ENCODE measurements at regions not wholly inside any gene's neighbourhood (a gene's known extent, or its start where the extent isn't known, plus 50 kb on each side); places are given as distances from the start of the nearest gene placed in this dataset.
"Not testable (repeated sequence)": the region's sequence is repeated elsewhere in the genome, so short reads cannot be mapped to it uniquely, and the experiment has no call there.

DNA sequence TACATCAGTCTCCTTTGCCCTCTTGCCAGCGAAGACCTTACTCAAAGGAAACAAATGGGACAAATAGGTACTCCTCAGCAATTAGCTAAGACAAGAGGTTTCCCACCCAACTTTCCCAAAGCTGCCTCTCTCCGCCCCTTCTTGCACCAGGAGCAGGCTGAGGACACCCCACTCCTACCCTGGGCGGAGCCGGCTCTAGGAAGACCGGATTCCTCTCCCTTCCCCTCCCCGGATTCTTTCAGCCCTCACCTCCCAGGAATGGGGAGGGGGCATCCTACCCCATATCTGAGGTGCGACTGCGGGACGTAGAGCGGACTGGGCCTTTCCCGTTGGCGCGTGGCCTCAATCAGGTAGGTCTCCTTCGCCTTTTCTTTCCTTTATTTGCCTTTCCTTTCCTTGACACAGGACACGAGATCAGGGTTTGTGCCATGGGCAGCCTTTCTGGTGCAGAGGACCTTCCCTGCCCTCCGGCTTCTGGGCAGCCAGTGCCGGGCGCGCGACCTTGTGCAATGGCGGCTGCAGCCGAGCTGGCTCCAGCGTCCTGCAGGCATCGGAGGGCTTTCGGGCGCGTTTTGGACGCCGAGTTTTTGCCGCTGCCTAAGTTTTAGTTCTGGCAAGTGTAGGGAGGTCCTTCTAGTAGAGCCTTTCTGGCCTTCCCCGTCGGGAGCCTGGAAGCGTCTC is 279.9 kb downstream of the PLS3 start:
- not testable (repeated sequence) for DNase-seq

DNA sequence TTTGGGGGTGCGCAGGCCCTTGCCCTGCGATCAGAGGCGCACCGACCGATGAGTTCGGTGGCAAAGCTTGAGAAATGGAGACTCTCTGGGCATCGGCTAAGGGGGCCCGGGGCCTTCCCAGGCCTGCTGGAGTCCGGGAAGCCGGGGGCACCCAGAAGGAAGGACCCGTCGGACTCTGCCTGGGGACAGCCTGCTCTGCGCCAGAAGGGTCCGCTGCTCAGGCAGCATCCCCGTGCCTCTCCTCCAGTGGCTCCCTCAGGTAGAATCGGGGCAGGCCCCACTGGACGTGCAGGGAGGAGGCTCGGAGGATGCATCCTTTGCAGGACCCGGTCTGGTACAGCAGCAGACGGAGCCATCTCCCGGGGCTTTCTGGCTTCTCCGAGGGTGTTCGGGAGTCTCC is 290.0 kb downstream of the PLS3 start:
- DNase-seq: not testable (repeated sequence)

DNA sequence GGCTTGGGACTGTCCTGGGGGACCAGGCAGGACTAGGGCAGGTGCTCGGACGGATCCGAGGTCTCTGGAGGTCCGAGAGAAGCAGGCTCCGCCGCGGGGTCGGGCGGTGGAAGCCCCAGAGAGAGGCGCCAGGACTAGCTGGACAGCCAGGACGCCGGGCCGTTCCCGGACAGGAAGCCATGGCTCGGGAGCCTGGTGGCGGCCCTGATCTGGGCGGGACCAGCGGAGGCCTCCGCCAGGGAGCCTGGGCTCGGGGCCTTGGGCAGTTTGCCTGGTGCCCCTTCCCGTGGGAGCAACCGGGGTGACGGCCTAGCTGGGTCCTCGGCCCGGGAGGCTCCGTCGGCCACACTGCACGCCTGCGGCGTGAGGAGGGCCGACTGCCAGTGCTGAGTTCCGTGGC is 292.3 kb downstream of the PLS3 start:
- not testable (repeated sequence) for DNase-seq

DNA sequence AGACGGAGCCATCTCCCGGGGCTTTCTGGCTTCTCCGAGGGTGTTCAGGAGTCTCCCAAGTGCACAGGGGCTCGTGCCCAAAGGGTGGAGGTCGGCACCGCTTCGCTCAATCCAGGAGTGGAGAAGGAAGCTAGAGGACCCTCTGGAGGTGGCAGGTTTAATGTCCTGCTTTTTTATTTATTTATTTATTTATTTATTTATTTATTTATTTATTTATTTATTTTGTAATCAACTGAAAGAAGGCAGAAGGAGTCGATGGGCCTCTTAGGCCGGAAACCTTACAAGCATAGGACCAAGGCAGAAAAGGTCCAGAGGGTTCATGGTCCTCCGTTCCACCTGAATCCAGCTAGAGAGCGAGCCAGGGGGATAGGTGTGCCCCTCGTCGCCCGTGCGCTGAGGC is 289.4 kb upstream of the AGTR2 start:
- not testable (repeated sequence) for DNase-seq

DNA sequence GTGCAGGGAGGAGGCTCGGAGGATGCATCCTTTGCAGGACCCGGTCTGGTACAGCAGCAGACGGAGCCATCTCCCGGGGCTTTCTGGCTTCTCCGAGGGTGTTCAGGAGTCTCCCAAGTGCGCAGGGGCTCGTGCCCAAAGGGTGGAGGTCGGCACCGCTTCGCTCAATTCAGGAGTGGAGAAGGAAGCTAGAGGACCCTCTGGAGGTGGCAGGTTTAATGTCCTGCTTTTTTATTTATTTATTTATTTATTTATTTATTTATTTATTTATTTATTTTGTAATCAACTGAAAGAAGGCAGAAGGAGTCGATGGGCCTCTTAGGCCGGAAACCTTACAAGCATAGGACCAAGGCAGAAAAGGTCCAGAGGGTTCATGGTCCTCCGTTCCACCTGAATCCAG is 286.4 kb upstream of the AGTR2 start:
- not testable (repeated sequence) for DNase-seq

DNA sequence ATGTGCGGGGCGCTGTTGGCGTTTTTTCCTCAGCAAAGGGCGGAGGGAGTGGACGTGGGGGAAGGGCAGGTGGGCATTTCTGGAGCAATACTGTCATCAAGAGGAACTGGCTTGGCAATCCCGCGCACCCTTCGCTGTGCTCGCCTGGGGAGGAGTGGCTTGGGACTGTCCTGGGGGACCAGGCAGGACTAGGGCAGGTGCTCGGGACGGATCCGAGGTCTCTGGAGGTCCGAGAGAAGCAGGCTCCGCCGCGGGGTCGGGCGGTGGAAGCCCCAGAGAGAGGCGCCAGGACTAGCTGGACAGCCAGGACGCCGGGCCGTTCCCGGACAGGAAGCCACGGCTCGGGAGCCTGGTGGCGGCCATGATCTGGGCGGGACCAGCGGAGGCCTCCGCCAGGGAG is 282.5 kb upstream of the AGTR2 start:
- not testable (repeated sequence) for DNase-seq

DNA sequence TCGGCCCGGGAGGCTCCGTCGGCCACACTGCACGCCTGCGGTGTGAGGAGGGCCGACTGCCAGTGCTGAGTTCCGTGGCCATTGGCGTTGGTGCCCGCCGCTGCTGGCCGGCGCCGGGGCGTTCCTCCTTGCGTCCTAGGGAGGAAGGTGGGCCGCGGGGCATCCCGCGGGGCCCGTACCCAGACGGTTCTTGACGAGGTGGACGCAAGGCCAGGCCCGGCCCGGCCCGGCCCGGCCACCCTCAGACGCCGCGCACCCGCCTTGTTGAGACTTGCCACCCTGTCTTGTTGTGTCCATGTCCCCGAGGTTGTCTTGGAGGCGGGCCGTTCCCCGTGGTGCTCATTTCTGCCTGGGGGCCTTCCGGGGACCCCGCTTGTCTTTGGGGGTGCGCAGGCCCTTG is 282.0 kb upstream of the AGTR2 start:
- not testable (repeated sequence) for DNase-seq

DNA sequence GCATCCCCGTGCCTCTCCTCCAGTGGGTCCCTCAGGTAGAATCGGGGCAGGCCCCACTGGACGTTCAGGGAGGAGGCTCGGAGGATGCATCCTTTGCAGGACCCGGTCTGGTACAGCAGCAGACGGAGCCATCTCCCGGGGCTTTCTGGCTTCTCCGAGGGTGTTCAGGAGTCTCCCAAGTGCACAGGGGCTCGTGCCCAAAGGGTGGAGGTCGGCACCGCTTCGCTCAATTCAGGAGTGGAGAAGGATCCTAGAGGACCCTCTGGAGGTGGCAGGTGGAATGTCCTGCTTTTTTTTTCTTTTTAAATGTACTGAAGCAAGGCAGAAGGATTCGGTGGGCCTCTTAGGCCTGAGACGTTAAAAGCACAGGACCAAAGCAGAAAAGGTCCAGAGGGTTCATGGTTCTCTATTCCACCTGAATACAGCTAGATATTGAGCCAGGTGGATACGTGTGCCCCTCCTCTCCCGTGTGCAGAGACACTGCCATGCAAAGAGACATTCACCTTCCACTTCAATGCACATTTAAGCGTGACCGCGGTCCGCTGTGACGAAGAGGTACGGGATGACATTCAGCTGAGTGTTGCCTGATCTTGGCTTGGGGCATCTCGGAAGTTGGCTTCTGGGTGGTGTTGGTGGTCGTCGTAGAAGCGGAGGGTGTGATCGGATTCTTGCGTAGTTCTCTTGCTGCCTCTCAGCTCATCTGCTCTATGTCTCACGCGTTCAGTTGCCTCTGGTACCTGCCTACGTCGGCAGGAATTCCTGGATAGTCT is 281.2 kb upstream of the AGTR2 start:
- DNase-seq: no peak

DNA sequence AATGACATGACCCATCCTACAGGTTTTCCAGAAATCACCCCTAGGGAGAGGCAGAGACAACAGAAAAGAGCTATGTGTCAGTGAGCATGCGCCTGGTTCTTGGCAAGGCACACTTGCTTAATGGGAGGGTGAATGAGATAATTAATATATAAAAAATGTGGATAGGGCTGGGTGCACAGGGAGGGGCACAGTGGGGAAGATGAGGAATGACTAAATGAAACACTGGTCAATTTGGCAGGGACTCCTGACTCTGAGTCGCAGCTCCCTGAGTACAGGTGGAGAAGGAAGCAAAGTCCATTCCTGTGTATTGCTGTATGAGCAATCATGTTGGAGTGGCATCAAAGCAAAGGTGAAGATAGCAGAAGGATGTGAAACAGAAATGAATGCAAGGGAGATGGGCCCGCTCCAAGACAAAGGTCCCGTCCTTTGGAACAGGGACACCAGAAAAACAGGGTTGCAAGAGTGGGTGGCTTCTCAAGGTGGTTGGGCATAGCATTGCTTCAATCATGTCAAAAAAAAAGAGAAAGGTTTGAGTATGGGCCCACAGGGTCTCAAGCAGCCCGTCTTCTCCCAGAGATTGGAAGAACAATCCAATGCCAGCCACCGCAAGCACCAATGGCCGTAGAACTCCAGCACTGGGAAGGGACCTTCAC is 278.4 kb upstream of the AGTR2 start:
- DNase-seq: no peak

DNA sequence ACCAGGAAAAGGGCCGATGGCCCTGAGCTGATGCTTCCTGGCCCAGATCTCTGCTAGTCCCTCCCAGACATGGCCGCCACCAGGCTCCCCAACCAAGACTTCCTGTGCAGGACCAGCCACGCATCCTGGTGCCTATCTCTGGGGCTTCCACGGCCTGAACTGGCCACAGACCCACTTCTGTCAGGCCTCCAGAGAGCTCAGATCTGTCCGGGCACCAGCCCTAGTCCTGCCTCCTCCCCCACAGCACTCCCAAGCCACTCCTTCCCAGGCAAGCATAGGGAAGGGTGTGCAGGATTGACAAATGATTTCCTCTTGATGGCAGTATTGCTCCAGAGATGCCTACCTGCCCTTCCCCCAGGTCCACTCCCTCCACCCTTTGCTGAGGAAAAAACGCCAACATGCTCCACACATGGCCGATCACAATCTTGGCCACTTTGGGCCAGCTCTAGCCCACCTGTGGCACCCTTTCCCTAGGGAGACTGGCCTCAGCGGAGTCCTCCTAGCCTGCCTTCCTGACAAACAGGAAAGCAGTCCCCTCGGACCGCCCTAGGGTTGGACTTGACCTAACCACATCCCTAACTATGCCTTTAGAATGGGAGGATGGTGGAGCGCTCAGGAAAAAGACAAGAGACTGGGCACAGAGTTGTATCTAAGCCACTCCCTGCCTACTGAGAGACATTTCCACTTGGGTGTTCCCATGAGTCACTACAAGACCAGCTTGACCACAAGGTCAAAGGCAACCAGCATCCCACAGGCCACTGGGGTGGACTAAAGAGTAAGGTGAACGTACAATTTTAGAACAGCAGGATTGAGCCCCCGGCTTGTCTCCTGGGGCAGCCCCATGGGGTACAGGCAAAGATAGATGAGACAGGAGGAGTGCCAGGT is 277.5 kb upstream of the AGTR2 start:
- DNase-seq: no peak

DNA sequence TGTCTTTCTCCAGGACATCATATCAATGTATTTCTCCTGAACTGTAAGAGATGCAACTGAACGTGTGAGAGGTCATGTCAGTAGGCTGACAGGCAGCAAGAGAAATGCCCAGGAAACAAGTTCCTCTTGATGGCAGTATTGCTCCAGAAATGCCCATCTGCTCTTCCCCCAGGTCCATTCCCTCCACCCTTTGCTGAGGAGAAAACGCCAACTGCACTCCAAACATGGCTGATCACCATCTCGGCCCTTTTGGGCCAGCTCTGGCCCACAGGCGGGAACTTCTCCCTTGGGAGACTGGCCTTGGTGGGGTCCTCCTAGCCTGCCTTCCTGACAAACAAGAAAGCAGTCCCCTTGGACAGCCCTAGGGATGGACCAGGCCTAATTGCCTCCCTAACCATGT is 276.5 kb upstream of the AGTR2 start:
- no peak for DNase-seq

DNA sequence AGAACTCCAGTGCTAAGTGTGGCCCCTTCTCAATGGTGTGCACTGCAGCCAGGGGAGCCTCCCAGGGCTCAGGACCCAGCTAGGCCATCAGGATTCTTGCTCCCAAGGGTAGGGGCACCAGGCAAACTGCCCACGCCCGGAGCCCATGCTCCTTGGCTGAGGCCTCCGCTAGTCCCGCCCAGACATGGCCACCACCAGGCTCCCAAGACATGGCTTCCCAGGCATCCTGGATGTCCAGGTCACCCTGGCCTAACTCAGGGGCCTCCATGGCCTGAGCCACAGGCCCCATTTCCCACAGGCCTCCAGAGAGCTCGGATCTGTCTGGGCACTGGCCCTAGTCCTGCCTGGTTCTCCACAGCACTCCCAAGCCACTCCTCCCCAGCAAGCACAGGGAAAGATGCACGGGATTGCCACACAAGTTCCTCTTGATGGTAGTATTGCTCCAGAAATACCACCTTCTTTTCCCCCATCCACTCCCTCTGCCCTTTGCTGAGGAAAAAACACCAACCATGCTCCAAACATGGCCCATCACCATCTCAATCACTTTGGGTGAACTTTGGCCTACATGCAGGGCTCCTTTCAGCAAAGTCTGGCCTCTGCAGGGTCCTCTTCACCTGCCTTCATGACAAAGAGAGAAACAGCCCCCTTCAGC is 274.7 kb upstream of the AGTR2 start:
- DNase-seq: no peak

DNA sequence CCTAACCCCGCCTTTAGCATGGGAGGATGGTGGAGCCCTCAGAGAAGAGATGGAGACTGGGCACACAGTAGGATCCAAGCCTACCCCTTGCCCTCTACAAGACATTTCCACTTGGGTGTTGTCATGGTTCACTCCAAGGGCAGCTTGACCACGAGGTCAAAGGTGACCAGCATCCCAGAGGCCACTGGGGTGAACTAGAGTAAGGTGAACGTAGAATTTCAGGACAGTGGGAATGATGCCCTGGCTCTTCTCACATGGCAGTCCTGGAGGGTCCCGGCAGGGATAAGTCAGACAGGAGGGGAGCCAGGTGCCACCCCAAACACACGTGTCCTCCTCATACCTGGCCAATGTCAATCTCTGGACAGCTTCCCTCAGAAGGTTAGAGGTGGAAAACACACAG is 274.2 kb upstream of the AGTR2 start:
- no peak for DNase-seq

DNA sequence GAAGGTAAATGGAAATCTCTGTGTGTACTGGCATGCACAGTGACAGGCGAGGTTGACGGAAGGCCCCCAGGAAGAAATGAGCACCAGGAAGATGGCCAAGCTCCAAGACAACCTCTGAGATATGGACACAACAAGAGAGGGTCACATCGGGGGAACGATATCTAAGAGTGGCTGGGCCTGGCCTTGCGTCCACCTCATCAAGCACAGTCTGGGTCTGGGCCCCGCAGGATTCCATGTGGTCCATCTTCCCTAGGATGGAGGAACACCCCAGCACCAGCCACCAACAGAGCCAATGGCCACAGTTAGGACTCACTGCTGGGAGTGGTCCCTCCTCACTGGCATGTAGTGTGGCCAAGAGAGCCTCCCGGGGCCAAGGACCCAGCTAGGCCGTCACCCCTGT is 272.6 kb upstream of the AGTR2 start:
- DNase-seq: no peak

DNA sequence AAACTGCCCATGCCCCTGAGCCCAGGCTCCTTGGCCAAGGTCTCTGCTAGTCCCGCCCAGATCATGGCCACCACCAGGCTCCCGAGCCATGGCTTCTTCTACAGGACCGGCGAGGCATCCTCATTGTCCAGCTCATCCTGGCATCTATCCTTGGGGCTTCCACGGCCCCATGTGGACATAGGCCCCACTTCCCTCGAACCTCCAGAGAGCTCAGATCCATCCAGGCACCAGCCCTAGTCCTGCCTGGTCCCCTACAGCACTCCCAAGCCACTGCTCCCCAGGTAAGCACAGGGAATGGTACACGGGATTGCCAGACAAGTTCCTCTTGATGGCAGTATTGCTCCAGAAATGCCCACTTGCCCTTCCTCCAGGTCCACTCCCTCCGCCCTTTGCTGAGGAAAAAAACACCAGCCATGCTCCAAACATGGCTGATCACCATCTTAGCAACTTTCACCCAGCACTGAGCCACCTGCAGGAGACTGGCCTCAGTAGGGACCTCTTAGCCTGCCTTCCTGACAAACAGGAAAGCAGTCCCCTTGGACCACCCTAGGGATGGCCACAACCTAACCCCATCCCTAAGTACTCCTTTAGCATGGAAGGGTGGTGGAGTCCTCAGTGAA is 272.1 kb upstream of the AGTR2 start:
- DNase-seq: no peak

DNA sequence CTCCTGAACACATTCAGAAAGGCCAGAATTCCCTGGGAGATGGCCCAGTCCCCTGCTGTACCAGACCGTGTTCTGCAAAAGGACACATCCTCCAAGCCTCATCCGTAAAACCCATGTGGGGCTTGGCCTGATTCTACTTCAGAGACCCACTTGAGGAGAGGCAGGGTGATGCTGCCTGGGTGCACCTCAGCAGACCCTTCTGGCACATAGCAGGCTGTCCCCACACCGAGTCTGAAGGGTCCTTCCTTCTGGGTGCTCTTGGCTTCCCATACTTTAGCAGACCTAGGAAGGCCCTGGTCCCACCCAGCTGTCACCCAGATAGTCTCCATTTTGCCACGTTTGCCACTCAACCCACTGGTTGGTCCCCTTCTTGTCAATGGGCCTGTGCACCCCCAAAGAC is 270.1 kb upstream of the AGTR2 start:
- DNase-seq: no peak

DNA sequence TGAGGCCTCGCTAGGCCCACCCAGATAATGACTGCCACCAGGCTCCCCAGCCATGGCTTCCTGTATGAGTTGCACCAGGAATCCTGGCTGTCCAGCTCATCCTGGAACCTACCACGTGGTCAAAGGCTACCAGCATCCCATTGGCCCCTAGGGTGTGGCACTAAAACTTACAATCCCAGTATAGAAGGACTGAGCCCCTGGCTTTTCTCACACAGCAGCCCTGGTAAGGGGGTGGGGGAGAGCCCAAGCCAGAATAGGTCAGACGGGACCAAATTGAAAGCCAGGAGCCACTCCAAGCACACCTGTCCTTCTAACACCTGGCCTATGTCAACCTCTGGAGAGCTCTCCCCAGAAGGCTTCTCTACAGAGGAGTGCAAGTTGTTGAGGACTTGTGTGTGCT is 269.3 kb upstream of the AGTR2 start:
- no peak for DNase-seq

DNA sequence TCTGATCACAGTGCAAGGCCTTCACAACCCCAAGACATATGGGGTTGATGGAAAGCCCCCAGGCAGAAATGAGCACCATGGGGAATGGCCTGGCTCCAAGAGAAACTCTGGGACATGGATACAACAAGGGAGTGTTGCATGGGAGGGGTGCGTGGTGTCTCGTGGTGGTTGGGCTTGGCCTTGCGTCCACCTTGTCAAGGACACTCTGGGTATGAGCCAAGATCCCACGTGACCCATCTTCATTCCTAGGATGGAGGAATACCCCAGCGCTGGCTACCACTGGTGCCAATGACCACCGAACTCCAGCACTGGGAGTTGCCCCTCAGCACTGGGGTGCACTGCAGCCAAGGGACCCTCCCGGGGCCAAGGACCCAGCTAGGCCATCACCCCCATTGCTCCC is 267.5 kb upstream of the AGTR2 start:
- no peak for DNase-seq

DNA sequence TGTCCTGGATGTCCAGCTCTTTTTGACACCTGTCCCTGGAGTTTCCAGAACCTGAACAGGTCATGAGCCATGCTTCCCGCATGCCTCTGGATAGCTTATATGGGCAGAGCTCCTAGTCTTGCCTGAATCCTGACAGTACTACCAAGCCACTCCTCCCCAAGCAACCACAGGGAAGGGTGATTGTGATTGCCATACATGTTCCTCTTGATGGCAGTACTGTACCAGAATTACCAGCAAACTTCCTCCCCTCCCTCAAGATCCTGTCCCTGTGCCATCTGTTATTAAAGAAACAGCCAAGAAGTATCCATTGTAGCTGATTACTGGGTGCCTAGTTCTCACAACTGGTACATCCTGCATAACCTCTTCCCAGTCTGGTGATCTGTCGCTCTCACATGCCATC is 264.3 kb upstream of the AGTR2 start:
- DNase-seq: no peak

DNA sequence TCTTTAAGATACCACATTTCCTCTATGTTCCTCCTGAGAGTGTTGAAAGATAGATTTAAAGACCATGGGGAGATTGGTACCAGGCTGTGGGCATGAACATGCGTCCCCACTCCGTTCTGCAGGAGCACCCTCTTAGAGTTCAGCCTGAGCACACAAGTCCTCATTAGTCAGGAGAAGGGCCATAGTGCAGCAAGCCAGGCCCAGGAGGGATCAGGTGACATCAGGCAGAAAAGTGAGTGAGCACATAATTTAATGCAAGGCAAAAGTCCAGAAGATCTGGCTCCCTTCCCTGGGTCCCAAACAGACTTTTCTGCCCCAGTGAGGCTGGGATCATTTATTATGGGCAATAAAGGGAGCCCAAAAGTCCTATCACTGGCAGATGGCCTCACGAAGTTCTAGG is 263.7 kb upstream of the AGTR2 start:
- DNase-seq: no peak

DNA sequence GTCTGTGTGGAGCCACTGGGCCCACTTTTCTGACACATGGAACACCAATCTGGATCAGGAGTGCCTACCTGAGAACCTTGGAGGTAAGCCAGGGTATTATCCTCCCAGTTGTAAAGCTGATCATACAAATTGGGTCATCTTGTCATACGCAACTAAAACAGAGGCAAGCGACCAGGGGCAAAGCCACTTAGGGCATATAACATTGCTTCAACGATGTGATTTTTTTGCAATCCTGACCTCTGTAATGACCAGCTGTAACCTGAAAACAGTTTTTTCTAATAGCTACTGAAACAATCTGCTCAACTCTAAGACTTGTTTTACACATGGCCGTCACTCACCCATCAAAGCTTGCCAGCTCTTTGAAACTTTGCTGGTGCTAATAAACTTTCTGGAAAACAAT is 261.5 kb upstream of the AGTR2 start:
- DNase-seq: no peak

DNA sequence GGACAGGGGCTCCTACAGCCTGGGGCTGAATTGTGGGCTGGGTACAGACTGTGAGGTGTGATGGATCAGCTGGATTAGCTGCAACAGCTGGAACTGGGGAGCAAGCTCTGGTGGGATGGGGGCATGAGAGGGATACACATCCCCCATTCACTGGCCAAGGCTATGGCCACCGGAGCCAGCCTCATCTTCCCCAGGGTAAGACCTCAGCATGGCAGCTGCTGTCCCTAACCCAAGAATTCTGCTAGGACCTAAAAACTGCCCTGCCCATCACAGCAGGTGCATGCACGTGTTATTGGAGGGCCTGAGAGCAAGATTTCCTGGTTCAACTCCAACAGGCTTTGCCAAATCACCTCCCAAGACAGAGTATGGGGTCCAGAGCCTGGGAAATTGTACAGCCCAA is 258.6 kb upstream of the AGTR2 start:
- DNase-seq: no peak

Data from hematopoietic multipotent progenitor cell treated with erythropoietin and hydrocortisone succinate and interleukin-3 and kit ligand, for 8 days (in vitro differentiated cells).